C4-2B (cell line): ENCODE measurements at regions not wholly inside any gene's neighbourhood (a gene's known extent, or its start where the extent isn't known, plus 50 kb on each side); places are given as distances from the start of the nearest gene placed in this dataset.

ENCODE experiments used
- ZFX ChIP-seq: fragments of 450-650 bp; IDR thresholded peaks from 2 replicates; pipeline ENCODE4 v1.6.1; 2017
- TF ChIP-seq, protein P1 (sequence below): fragments of 450-650 bp; conservative IDR thresholded peaks from 2 replicates; pipeline ENCODE4 v1.5.1; 2017; ENCODE audit warnings: mild to moderate bottlenecking

DNA sequence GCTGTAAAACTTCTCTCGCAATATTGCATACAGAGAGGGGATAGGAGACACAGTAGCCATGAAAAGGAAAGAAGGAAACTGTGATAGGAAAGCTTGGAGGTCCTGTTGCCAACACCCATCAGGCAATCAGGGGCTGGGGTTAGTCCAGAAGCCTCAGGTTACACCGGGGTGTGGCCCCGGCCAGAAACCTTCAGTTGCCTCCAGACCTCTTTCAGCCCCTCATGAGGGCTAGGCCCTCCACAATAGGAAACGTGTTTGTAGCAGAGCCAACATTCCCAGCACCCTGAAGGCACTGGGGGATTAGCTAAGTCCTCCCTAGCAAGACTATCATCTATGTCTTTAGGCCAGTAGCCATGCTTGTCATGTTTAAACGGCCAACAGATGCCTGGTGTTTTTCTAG, 1048.0 kb upstream of the CNTN5 start:
- TF ChIP-seq, protein P1, sequence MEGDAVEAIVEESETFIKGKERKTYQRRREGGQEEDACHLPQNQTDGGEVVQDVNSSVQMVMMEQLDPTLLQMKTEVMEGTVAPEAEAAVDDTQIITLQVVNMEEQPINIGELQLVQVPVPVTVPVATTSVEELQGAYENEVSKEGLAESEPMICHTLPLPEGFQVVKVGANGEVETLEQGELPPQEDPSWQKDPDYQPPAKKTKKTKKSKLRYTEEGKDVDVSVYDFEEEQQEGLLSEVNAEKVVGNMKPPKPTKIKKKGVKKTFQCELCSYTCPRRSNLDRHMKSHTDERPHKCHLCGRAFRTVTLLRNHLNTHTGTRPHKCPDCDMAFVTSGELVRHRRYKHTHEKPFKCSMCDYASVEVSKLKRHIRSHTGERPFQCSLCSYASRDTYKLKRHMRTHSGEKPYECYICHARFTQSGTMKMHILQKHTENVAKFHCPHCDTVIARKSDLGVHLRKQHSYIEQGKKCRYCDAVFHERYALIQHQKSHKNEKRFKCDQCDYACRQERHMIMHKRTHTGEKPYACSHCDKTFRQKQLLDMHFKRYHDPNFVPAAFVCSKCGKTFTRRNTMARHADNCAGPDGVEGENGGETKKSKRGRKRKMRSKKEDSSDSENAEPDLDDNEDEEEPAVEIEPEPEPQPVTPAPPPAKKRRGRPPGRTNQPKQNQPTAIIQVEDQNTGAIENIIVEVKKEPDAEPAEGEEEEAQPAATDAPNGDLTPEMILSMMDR = no peak
- TF ChIP-seq ZFX = no peak
